B cell (primary cell): ENCODE measurements at regions not wholly inside any gene's neighbourhood (a gene's known extent, or its start where the extent isn't known, plus 50 kb on each side); places are given as distances from the start of the nearest gene placed in this dataset.

ENCODE experiments used
- ATAC-seq: fragments of 200-7000 bp; cut with Tn5 transposase; one replicate; pipeline ENCODE4 v1.10.0; 2021; ENCODE audit warnings: low read depth, mild to moderate bottlenecking, moderate number of reproducible peaks, moderate library complexity
- CTCF ChIA-PET: fragments of 350-600 bp; sonication (Branson Sonifier 250); formaldehyde crosslinking; loops from one replicate; lab custom pipeline; 2021; ENCODE audit warnings: antibody characterized with exemption, inconsistent platforms; lab: Charles Lee
- POLR2A ChIA-PET: fragments of 350-600 bp; sonication (Branson Sonifier 250); formaldehyde crosslinking; loops from one replicate; lab custom pipeline; 2021; ENCODE audit warnings: antibody characterized with exemption; lab: Charles Lee
- DNase-seq: peaks from one replicate; pipeline ENCODE4 v3.0.0; 2013
- H2AFZ ChIP-seq: 2 replicates; pipeline ENCODE4 v1.6.1; 2012; ENCODE audit warnings: mild to moderate bottlenecking, low read depth, low read length; ENCODE audit not compliant: insufficient read depth, poor library complexity, severe bottlenecking
- H3K27ac ChIP-seq, 2 donors: 1 replicate in 1 of 2; 2 replicates in 1 of 2; pipeline ENCODE4 v1.5.1; 2012 to 2013; ENCODE audit warnings: low read length in 2 of 2, mild to moderate bottlenecking in 2 of 2, moderate library complexity in 1 of 2
- H3K27me3 ChIP-seq, 4 experiments: fragments of 200-600 bp in 1 of 4; sonication (generic) in 1 of 4; replicated peaks in 1 of 4; 1 replicate in 2 of 4; 2 replicates in 2 of 4; pipeline versions ENCODE4 v1.6.1 to v1.7.0; 2013 to 2016; ENCODE audit warnings: low read length in 3 of 4, mild to moderate bottlenecking in 2 of 4, mixed read lengths in 1 of 4, moderate library complexity in 1 of 4; ENCODE audit not compliant: insufficient read depth in 4 of 4, control insufficient read depth in 3 of 4; ENCODE audit errors: control extremely low read depth in 1 of 4
- H3K36me3 ChIP-seq, 2 experiments: replicated peaks in 1 of 2; 1 replicate in 1 of 2; 2 replicates in 1 of 2; pipeline versions ENCODE4 v1.6.1 to v1.7.1; 2013; ENCODE audit warnings: low read length in 1 of 2; ENCODE audit not compliant: insufficient read depth in 2 of 2, control insufficient read depth in 1 of 2; ENCODE audit errors: control extremely low read depth in 1 of 2, extremely low read depth in 1 of 2
- H3K4me1 ChIP-seq, 2 donors: fragments of 200-600 bp in 1 of 2; sonication (generic) in 1 of 2; 1 replicate in 1 of 2; 2 replicates in 1 of 2; pipeline versions ENCODE4 v1.5.1 to v1.6.1; 2013 to 2017; ENCODE audit warnings: low read length in 2 of 2; ENCODE audit not compliant: control insufficient read depth in 2 of 2, insufficient read depth in 2 of 2
- H3K4me2 ChIP-seq: replicated peaks from 2 replicates; pipeline ENCODE3; 2012; ENCODE audit warnings: mild to moderate bottlenecking, low read depth, low read length; ENCODE audit not compliant: poor library complexity, severe bottlenecking
- H3K4me3 ChIP-seq, 5 experiments: fragments of 200-600 bp in 1 of 5; sonication (generic) in 1 of 5; 1 replicate in 3 of 5; 2 replicates in 2 of 5; pipeline versions ENCODE4 v1.5.1 to v1.7.0; 2011 to 2016; ENCODE audit warnings: low read length in 4 of 5, mild to moderate bottlenecking in 4 of 5, low read depth in 2 of 5, control low read depth in 1 of 5, moderate library complexity in 1 of 5; ENCODE audit not compliant: insufficient read depth in 1 of 5; ENCODE audit errors: control extremely low read depth in 1 of 5, extremely low read depth in 1 of 5
- H3K79me2 ChIP-seq: fragments of 200-600 bp; sonication (generic); one replicate; pipeline ENCODE4 v1.6.0; 2016; ENCODE audit warnings: low read length; ENCODE audit not compliant: control insufficient read depth, insufficient read depth
- H3K9ac ChIP-seq: fragments of 200-600 bp; sonication (generic); 2 replicates; pipeline ENCODE4 v1.6.1; 2017; ENCODE audit warnings: mild to moderate bottlenecking, low read length, moderate library complexity
- H3K9me3 ChIP-seq, 3 donors: one replicate each; pipeline versions ENCODE4 v1.6.1 to v1.7.1; 2013; ENCODE audit warnings: low read length in 2 of 3; ENCODE audit not compliant: control insufficient read depth in 2 of 3, insufficient read depth in 1 of 3; ENCODE audit errors: control extremely low read depth in 1 of 3
- H4K20me1 ChIP-seq: 2 replicates; pipeline ENCODE4 v1.6.0; 2012; ENCODE audit warnings: mild to moderate bottlenecking, low read length; ENCODE audit not compliant: insufficient read depth, control insufficient read depth, poor library complexity, severe bottlenecking
- H3K27ac Mint-ChIP-seq: one replicate; pipeline ENCODE4 v1.8.0; 2021; ENCODE audit warnings: mixed read lengths
- H3K27me3 Mint-ChIP-seq: one replicate; pipeline ENCODE4 v1.8.0; 2021; ENCODE audit warnings: mixed read lengths
- H3K4me1 Mint-ChIP-seq: one replicate; pipeline ENCODE4 v1.8.0; 2021; ENCODE audit warnings: mixed read lengths
- H3K4me3 Mint-ChIP-seq: one replicate; pipeline ENCODE4 v1.8.0; 2021; ENCODE audit warnings: mixed read lengths
- H3K9me3 Mint-ChIP-seq: one replicate; pipeline ENCODE4 v1.8.0; 2022; ENCODE audit warnings: mixed read lengths; ENCODE audit not compliant: insufficient read depth
- CTCF ChIP-seq: fragments of 200-600 bp; IDR thresholded peaks from one replicate; pipeline ENCODE4 v1.8.0; 2022; ENCODE audit warnings: antibody characterized with exemption, mild to moderate bottlenecking
- EZH2 ChIP-seq: IDR thresholded peaks from 2 replicates; pipeline ENCODE4 v1.6.1; 2012; ENCODE audit warnings: borderline replicate concordance, low read depth, mild to moderate bottlenecking, moderate library complexity, low read length; ENCODE audit not compliant: insufficient read depth, poor library complexity, severe bottlenecking
- WGBS: methylation state at CpG from one replicate; pipeline ENCODE4 v1.1.5; 2013; ENCODE audit warnings: missing lambda C conversion rate; ENCODE audit not compliant: insufficient coverage; 5-methylcytosine and 5-hydroxymethylcytosine counted together
- intact Hi-C: fragments of 100-400 bp; cut with micrococcal nuclease; formaldehyde crosslinking; loops from one replicate; pipeline ENCODE4 v1.10.0; 2022

GRCh38 chr16:48053418-48053745 lies 102.4 kb downstream of the ABCC12 start:
- ATAC-seq (no peak), DNase-seq (no peak)
- Histone ChIP-seq H3K4me2 (no peak overlapping the region), H3K4me3 (no peak overlapping the region), H2AFZ (no peak overlapping the region), H4K20me1 (no peaks in the 10 kb centered on the region), H3K9me3 (no peaks in the 10 kb centered on the region), H3K9ac (no peak overlapping the region), H3K79me2 (no peaks in the 10 kb centered on the region), H3K27ac (no peak overlapping the region), H3K4me1 (peaks cover 0 to 6% of the 10 kb centered on the region in 2 donors), H3K27me3 (peaks cover 0 to 7% (median 3%) of the 10 kb centered on the region in 4 experiments), H3K36me3 (no peaks in the 10 kb centered on the region)
- no peak overlapping the region for H3K4me3 Mint-ChIP-seq
- H3K4me1 Mint-ChIP-seq, result peaks cover 6% of the 10 kb centered on the region
- H3K9me3 Mint-ChIP-seq, result no peaks in the 10 kb centered on the region
- POLR2A ChIA-PET, result no interaction called here
- 48% methylated on average over 3 of the region's 4 CpGs for WGBS
- intact Hi-C loops, result no loop called here
- TF ChIP-seq EZH2, result no peak
- TF ChIP-seq CTCF, result no peak
- peaks cover 37% of the 10 kb centered on the region for H3K27me3 Mint-ChIP-seq
- H3K27ac Mint-ChIP-seq, result no peak overlapping the region
- CTCF ChIA-PET, result interaction anchor here (2.3 kb wide), 1 partner anchor 911 kb away, joined by 8 read pairs; no protein-coding TSS in a partner anchor

GRCh38 chr16:48052731-48053417 lies 102.9 kb downstream of the ABCC12 start:
- Histone ChIP-seq H3K9ac (no peak overlapping the region), H2AFZ (no peak overlapping the region), H3K9me3 (no peaks in the 10 kb centered on the region), H3K79me2 (no peaks in the 10 kb centered on the region), H3K4me2 (no peak overlapping the region), H3K4me3 (no peak overlapping the region), H3K4me1 (peaks cover 0 to 6% of the 10 kb centered on the region in 2 donors), H3K27me3 (peaks cover 0 to 7% (median 3%) of the 10 kb centered on the region in 4 experiments), H3K36me3 (no peaks in the 10 kb centered on the region), H3K27ac (no peak overlapping the region), H4K20me1 (no peaks in the 10 kb centered on the region)
- 91% methylated on average over 5 of the region's 5 CpGs for WGBS
- ChIA-PET POLR2A (no interaction called here), CTCF (interaction anchor here (2.3 kb wide), 1 partner anchor 911 kb away, joined by 8 read pairs; no protein-coding TSS in a partner anchor)
- H3K4me1 Mint-ChIP-seq, result peaks cover 6% of the 10 kb centered on the region
- H3K4me3 Mint-ChIP-seq, result no peak overlapping the region
- TF ChIP-seq CTCF (no peak), EZH2 (no peak)
- DNase-seq (no peak), ATAC-seq (no peak)
- H3K27ac Mint-ChIP-seq, result no peak overlapping the region
- H3K9me3 Mint-ChIP-seq, result no peaks in the 10 kb centered on the region
- peaks cover 39% of the 10 kb centered on the region for H3K27me3 Mint-ChIP-seq
- intact Hi-C loops, result no loop called here
